ENCODE measurements at regions not wholly inside any gene's neighbourhood (a gene's known extent, or its start where the extent isn't known, plus 50 kb on each side); places are given as distances from the start of the nearest gene placed in this dataset.
A peak's percentile ranks its signal among the peaks of the same experiment; 100 is the strongest.
"Not testable (repeated sequence)": the region's sequence is repeated elsewhere in the genome, so short reads cannot be mapped to it uniquely, and the experiment has no call there.

DNA sequence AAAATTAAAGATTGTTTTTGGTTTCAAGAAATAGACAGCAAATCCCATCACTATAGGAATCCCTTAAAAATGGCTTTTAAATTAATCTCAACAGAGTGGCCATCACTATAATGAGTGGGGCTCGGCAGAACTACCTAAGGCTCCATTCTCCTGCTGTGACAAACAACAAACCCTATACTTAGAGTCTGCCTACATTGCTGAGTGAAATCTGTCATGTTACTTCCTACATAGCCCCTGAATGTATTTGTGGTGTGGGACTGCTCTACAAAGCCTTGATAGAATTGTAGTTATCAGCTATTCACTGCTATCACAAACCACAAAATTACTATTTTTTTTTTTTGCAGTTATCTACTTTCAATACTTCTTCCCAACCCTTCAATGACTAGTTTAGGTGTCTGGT is 538.7 kb upstream of the ATXN7L3B start:
- Histone ChIP-seq H3K27ac (no peak overlapping the region), H3K4me1 (no peaks in the 10 kb centered on the region), H3K36me3 (ENCODE audit: low read depth, missing control alignments) (no peaks in the 10 kb centered on the region), H3K27me3 (no peaks in the 10 kb centered on the region), H3K4me3 (no peak overlapping the region), H3K9me3 (no peaks in the 10 kb centered on the region)
- intact Hi-C loops (cut with DNase I; ENCODE audit: low total_unique reads), result no loop called here
- TF ChIP-seq, protein P1, sequence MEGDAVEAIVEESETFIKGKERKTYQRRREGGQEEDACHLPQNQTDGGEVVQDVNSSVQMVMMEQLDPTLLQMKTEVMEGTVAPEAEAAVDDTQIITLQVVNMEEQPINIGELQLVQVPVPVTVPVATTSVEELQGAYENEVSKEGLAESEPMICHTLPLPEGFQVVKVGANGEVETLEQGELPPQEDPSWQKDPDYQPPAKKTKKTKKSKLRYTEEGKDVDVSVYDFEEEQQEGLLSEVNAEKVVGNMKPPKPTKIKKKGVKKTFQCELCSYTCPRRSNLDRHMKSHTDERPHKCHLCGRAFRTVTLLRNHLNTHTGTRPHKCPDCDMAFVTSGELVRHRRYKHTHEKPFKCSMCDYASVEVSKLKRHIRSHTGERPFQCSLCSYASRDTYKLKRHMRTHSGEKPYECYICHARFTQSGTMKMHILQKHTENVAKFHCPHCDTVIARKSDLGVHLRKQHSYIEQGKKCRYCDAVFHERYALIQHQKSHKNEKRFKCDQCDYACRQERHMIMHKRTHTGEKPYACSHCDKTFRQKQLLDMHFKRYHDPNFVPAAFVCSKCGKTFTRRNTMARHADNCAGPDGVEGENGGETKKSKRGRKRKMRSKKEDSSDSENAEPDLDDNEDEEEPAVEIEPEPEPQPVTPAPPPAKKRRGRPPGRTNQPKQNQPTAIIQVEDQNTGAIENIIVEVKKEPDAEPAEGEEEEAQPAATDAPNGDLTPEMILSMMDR (IDR thresholded peaks at IDR 0.05), result no peak
- TF ChIP-seq POLR2A (IDR thresholded peaks at IDR 0.05), result no peak
- WGBS, 2 donors, result 64 to 88% methylated on average over 1 of the region's 1 CpG
- no peak for DNase-seq

DNA sequence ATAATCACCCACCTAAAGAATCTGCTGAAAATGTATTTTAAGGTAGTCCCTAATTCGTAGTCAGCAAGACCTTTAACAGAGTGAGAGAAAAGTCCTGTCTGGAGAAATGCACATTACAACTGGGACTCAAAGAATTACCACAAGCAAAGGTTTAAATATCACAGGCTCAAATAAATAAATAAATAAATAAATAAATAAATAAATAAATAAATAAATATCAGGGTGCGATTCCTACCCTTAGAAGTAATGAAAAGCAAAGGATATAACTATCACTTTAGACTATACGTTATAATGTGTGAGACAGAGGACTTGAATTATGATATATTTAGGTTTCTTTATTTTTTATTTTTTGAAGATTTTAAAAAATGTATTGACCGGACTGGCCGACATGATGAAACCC is 522.5 kb upstream of the ATXN7L3B start:
- no peaks in the 10 kb centered on the region for H3K36me3 ChIP-seq (ENCODE audit: low read depth, missing control alignments)
- H3K27ac ChIP-seq, result no peak overlapping the region
- H3K9me3 ChIP-seq, result no peaks in the 10 kb centered on the region
- H3K4me1 ChIP-seq, result no peaks in the 10 kb centered on the region
- no peak for TF ChIP-seq POLR2A (IDR thresholded peaks at IDR 0.05)
- TF ChIP-seq, protein P1 (IDR thresholded peaks at IDR 0.05), result no peak
- H3K27me3 ChIP-seq, result no peaks in the 10 kb centered on the region
- no peak for DNase-seq
- intact Hi-C loops (cut with DNase I; ENCODE audit: low total_unique reads), result no loop called here
- no peak overlapping the region for H3K4me3 ChIP-seq
- 63 to 71% methylated on average over 5 of the region's 5 CpGs for WGBS, 2 donors

GRCh38 chr12:74016324-74016723 is 521.3 kb upstream of the ATXN7L3B start:
- H3K4me1 ChIP-seq; H3K36me3 ChIP-seq (ENCODE audit: low read depth, missing control alignments); H3K27me3 ChIP-seq; DNase-seq; H3K27ac ChIP-seq; H3K9me3 ChIP-seq; intact Hi-C loops (cut with DNase I; ENCODE audit: low total_unique reads); H3K4me3 ChIP-seq: not testable (repeated sequence)
- WGBS, 2 donors, result 89 to 91% methylated on average over 5 of the region's 5 CpGs

DNA sequence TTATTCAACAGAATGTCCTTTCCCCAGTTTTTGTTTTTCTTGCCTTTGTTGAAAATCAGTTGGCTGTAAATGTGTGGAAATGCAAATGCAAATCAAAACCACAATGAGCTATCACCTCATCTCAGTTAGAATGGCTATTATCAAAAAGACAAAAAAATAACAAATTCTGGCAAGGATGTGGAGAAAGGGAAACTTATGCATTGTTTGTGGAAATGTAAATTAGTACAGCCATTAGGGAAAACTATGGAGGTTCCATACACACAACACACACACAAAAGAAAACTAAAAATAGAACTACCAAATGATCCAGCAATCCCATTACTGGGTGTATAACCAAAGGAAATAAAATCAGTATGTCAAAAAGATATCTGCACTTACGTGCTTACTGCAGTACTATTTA is 518.8 kb upstream of the ATXN7L3B start:
- WGBS, 2 donors, result 93 to 95% methylated on average over 1 of the region's 1 CpG
- Histone ChIP-seq H3K27ac (no peak overlapping the region), H3K9me3 (no peaks in the 10 kb centered on the region), H3K4me1 (no peaks in the 10 kb centered on the region), H3K4me3 (no peak overlapping the region), H3K36me3 (ENCODE audit: low read depth, missing control alignments) (no peaks in the 10 kb centered on the region), H3K27me3 (no peaks in the 10 kb centered on the region)
- intact Hi-C loops (cut with DNase I; ENCODE audit: low total_unique reads), result no loop called here
- TF ChIP-seq, protein P1 (IDR thresholded peaks at IDR 0.05), result no peak
- no peak for TF ChIP-seq POLR2A (IDR thresholded peaks at IDR 0.05)
- DNase-seq, result no peak

- Histone ChIP-seq H3K27me3 (no peaks in the 10 kb centered on the region), H3K9me3 (no peaks in the 10 kb centered on the region), H3K4me3 (no peak overlapping the region), H3K36me3 (ENCODE audit: low read depth, missing control alignments) (no peaks in the 10 kb centered on the region), H3K27ac (no peak overlapping the region), H3K4me1 (no peaks in the 10 kb centered on the region)
- peak; percentile 84 for DNase-seq
- intact Hi-C loops (cut with DNase I; ENCODE audit: low total_unique reads), result no loop called here
- WGBS, 2 donors, result 22 to 28% methylated on average over 8 to 9 of the region's 9 CpGs
- TF ChIP-seq, protein P1 (IDR thresholded peaks at IDR 0.05), result peak in 1 of 3 experiments; percentile 30
- TF ChIP-seq POLR2A (IDR thresholded peaks at IDR 0.05), result no peak
Observed at GRCh38 chr12:74021937-74022336, 515.7 kb upstream of the ATXN7L3B start.

Data from testis (tissue), 2 donors.